WTC11 (cell line): ENCODE measurements at regions not wholly inside any gene's neighbourhood (a gene's known extent, or its start where the extent isn't known, plus 50 kb on each side); places are given as distances from the start of the nearest gene placed in this dataset.

Experiments used
- CBFB ChIP-seq: sonication (generic); formaldehyde crosslinking; IDR thresholded peaks from 2 replicates; pipeline ENCODE4 v1.8.1; 2022; ENCODE audit warnings: mild to moderate bottlenecking, low read depth, missing genetic modification reagents
- CTCF ChIP-seq: fragments of 200-600 bp; IDR thresholded peaks from 2 replicates; pipeline ENCODE4 v1.8.0; 2022; ENCODE audit warnings: antibody characterized with exemption
- ESRRA ChIP-seq: sonication (generic); formaldehyde crosslinking; IDR thresholded peaks from 2 replicates; pipeline ENCODE4 v1.8.1; 2022; ENCODE audit warnings: mild to moderate bottlenecking, missing genetic modification reagents, borderline replicate concordance
- FOXP1 ChIP-seq: sonication (generic); formaldehyde crosslinking; IDR thresholded peaks from 2 replicates; pipeline ENCODE4 v1.8.0; 2022; ENCODE audit warnings: missing genetic modification reagents, mild to moderate bottlenecking, moderate library complexity, borderline replicate concordance
- MAX ChIP-seq: sonication (generic); formaldehyde crosslinking; IDR thresholded peaks from 2 replicates; pipeline ENCODE4 v1.8.0; 2022; ENCODE audit warnings: mild to moderate bottlenecking, missing genetic modification reagents
- MLX ChIP-seq: sonication (generic); formaldehyde crosslinking; IDR thresholded peaks from 2 replicates; pipeline ENCODE4 v1.8.1; 2023; ENCODE audit warnings: mild to moderate bottlenecking, missing genetic modification reagents, moderate library complexity
- NFYB ChIP-seq: sonication (generic); formaldehyde crosslinking; conservative IDR thresholded peaks from 2 replicates; pipeline ENCODE4 v1.8.0; 2022; ENCODE audit warnings: low read depth, missing genetic modification reagents
- SMAD3 ChIP-seq: sonication (generic); formaldehyde crosslinking; IDR thresholded peaks from 2 replicates; pipeline ENCODE4 v1.8.0; 2022; ENCODE audit warnings: missing genetic modification reagents, mild to moderate bottlenecking, borderline replicate concordance
- USF2 ChIP-seq: sonication (generic); formaldehyde crosslinking; IDR thresholded peaks from 2 replicates; pipeline ENCODE4 v1.8.1; 2023; ENCODE audit warnings: mild to moderate bottlenecking, missing genetic modification reagents, moderate library complexity
- ZNF121 ChIP-seq: sonication (generic); formaldehyde crosslinking; IDR thresholded peaks from 2 replicates; pipeline ENCODE4 v1.8.0; 2023; ENCODE audit warnings: missing genetic modification reagents
- TF ChIP-seq, protein P1 (sequence below): sonication (generic); formaldehyde crosslinking; IDR thresholded peaks from 2 replicates; pipeline ENCODE4 v1.8.0; 2022; ENCODE audit warnings: mild to moderate bottlenecking, missing genetic modification reagents
- TF ChIP-seq, protein P2 (sequence below): sonication (generic); formaldehyde crosslinking; conservative IDR thresholded peaks from 2 replicates; pipeline ENCODE4 v1.8.1; 2023; ENCODE audit warnings: mild to moderate bottlenecking, low read depth, missing genetic modification reagents, moderate library complexity

DNA sequence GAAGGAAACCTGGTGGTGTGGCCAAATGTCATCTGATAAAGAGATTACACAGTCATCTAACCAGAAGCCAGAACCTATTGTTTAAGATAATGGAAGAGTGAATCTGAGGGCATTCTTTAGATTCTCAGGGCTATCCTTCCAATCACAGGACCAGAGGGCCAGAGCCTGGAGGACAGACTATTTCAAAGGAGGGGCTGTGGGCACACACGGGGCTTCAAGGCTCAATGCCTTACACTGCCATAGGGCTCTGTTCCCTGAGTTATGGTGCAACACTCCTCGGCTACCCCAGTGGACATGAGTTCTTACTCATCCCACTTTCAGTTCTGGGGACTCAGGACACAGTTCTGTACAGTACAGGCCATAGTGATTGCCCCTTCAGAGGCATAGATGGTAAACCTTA lies 343.9 kb upstream of the ALCAM start:
- no peak for TF ChIP-seq CTCF
- no peak for TF ChIP-seq ESRRA (CRISPR knock-in tag)
- TF ChIP-seq SMAD3, result no peak
- no peak for TF ChIP-seq MLX (CRISPR knock-in tag)
- no peak for TF ChIP-seq MAX (CRISPR knock-in tag)
- no peak for TF ChIP-seq FOXP1 (CRISPR knock-in tag)
- TF ChIP-seq, protein P1, sequence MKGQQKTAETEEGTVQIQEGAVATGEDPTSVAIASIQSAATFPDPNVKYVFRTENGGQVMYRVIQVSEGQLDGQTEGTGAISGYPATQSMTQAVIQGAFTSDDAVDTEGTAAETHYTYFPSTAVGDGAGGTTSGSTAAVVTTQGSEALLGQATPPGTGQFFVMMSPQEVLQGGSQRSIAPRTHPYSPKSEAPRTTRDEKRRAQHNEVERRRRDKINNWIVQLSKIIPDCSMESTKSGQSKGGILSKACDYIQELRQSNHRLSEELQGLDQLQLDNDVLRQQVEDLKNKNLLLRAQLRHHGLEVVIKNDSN (CRISPR knock-in tag), result no peak
- no peak for TF ChIP-seq CBFB (CRISPR knock-in tag)
- TF ChIP-seq, protein P2, sequence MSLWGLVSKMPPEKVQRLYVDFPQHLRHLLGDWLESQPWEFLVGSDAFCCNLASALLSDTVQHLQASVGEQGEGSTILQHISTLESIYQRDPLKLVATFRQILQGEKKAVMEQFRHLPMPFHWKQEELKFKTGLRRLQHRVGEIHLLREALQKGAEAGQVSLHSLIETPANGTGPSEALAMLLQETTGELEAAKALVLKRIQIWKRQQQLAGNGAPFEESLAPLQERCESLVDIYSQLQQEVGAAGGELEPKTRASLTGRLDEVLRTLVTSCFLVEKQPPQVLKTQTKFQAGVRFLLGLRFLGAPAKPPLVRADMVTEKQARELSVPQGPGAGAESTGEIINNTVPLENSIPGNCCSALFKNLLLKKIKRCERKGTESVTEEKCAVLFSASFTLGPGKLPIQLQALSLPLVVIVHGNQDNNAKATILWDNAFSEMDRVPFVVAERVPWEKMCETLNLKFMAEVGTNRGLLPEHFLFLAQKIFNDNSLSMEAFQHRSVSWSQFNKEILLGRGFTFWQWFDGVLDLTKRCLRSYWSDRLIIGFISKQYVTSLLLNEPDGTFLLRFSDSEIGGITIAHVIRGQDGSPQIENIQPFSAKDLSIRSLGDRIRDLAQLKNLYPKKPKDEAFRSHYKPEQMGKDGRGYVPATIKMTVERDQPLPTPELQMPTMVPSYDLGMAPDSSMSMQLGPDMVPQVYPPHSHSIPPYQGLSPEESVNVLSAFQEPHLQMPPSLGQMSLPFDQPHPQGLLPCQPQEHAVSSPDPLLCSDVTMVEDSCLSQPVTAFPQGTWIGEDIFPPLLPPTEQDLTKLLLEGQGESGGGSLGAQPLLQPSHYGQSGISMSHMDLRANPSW (CRISPR knock-in tag), result no peak
- no peak for TF ChIP-seq ZNF121 (CRISPR knock-in tag)
- TF ChIP-seq USF2 (CRISPR knock-in tag), result no peak
- TF ChIP-seq NFYB (CRISPR knock-in tag), result no peak
